Fibroblast of lung (primary cell): ENCODE measurements at regions not wholly inside any gene's neighbourhood (a gene's known extent, or its start where the extent isn't known, plus 50 kb on each side); places are given as distances from the start of the nearest gene placed in this dataset.

ENCODE experiments used
- EZH2 ChIP-seq: IDR thresholded peaks from 2 replicates; pipeline ENCODE4 v1.5.1; 2012; ENCODE audit warnings: low read length, control low read depth, mild to moderate bottlenecking; ENCODE audit errors: missing control alignments
- TF ChIP-seq, protein P1 (sequence below), 2 donors: IDR thresholded peaks in 1 of 2; conservative IDR thresholded peaks in 1 of 2; 1 replicate in 1 of 2; 2 replicates in 1 of 2; pipeline ENCODE4 v1.5.1; 2011 to 2012; ENCODE audit warnings: low read length in 2 of 2, control low read depth in 1 of 2, inconsistent platforms in 1 of 2, low read depth in 1 of 2, mild to moderate bottlenecking in 1 of 2

GRCh38 chr21:21661741-21662140, 663.5 kb downstream of the NCAM2 start:
- TF ChIP-seq, protein P1, sequence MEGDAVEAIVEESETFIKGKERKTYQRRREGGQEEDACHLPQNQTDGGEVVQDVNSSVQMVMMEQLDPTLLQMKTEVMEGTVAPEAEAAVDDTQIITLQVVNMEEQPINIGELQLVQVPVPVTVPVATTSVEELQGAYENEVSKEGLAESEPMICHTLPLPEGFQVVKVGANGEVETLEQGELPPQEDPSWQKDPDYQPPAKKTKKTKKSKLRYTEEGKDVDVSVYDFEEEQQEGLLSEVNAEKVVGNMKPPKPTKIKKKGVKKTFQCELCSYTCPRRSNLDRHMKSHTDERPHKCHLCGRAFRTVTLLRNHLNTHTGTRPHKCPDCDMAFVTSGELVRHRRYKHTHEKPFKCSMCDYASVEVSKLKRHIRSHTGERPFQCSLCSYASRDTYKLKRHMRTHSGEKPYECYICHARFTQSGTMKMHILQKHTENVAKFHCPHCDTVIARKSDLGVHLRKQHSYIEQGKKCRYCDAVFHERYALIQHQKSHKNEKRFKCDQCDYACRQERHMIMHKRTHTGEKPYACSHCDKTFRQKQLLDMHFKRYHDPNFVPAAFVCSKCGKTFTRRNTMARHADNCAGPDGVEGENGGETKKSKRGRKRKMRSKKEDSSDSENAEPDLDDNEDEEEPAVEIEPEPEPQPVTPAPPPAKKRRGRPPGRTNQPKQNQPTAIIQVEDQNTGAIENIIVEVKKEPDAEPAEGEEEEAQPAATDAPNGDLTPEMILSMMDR (conservative IDR thresholded peaks at IDR 0.05 in 1 of 2, IDR thresholded peaks at IDR 0.05 in 1 of 2; ENCODE audit: low read depth in 1 of 2, low read length in 2 of 2): no peak
- TF ChIP-seq EZH2: no peak
